ENCODE measurements at regions not wholly inside any gene's neighbourhood (a gene's known extent, or its start where the extent isn't known, plus 50 kb on each side); places are given as distances from the start of the nearest gene placed in this dataset.

- TF ChIP-seq CTCF (conservative IDR thresholded peaks at IDR 0.05; ENCODE audit: low read length) (no peak), EZH2phosphoT487 (IDR thresholded peaks at IDR 0.05; ENCODE audit: borderline replicate concordance, low read depth, low read length) (no peak)
Measured at GRCh38 chr7:12964836-12965235, 277.4 kb downstream of the ARL4A start.

All from OCI-LY7 (cell line).